ENCODE measurements at regions not wholly inside any gene's neighbourhood (a gene's known extent, or its start where the extent isn't known, plus 50 kb on each side); places are given as distances from the start of the nearest gene placed in this dataset.

DNA sequence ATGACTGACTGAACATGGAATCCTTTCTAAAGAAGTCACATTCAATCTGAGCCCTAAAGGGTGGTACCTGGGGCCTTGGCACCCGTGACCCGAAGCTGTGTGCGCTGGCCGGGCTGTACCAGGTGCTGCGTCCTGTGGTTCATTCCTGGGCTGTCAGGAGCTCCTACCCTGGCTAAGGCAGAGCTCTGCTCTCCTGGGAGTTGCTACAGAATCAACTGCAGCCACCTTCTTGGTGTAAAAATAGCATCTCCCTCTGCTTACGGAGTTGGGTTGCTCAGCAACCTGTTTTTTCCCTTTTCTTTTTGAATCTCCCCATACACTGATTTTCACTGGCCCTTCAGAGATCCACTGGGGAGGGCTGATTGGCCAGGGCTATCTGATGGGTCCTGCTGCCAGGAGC lies 236.6 kb upstream of the PDE10A start:
- Histone ChIP-seq H3K4me3 (ENCODE audit: insufficient read depth, low read length, poor library complexity, severe bottlenecking) (no peak overlapping the region), H3K9me3 (ENCODE audit: insufficient read depth, low read length) (no peaks in the 10 kb centered on the region), H4K20me1 (ENCODE audit: low read depth, low read length) (no peaks in the 10 kb centered on the region), H3K36me3 (ENCODE audit: low read length) (no peaks in the 10 kb centered on the region), H3K9me2 (replicated peaks; ENCODE audit: insufficient read depth, low read length) (no peaks in the 10 kb centered on the region), H3K9ac (ENCODE audit: low read length) (no peak overlapping the region), H3K27ac (ENCODE audit: low read depth, low read length) (no peak overlapping the region), H3F3A (ENCODE audit: insufficient read depth) (no peaks in the 10 kb centered on the region), H2AFZ (ENCODE audit: low read depth, low read length, severe bottlenecking) (no peak overlapping the region), H3K27me3 (ENCODE audit: low read length) (no peaks in the 10 kb centered on the region), H3K4me2 (ENCODE audit: low read depth, low read length, poor library complexity, severe bottlenecking) (no peak overlapping the region), H3K79me2 (ENCODE audit: insufficient read depth, low read length) (no peaks in the 10 kb centered on the region)
- TF ChIP-seq EZH2phosphoT487 (conservative IDR thresholded peaks at IDR 0.05; ENCODE audit: low read length), result no peak
- TF ChIP-seq, protein P1, sequence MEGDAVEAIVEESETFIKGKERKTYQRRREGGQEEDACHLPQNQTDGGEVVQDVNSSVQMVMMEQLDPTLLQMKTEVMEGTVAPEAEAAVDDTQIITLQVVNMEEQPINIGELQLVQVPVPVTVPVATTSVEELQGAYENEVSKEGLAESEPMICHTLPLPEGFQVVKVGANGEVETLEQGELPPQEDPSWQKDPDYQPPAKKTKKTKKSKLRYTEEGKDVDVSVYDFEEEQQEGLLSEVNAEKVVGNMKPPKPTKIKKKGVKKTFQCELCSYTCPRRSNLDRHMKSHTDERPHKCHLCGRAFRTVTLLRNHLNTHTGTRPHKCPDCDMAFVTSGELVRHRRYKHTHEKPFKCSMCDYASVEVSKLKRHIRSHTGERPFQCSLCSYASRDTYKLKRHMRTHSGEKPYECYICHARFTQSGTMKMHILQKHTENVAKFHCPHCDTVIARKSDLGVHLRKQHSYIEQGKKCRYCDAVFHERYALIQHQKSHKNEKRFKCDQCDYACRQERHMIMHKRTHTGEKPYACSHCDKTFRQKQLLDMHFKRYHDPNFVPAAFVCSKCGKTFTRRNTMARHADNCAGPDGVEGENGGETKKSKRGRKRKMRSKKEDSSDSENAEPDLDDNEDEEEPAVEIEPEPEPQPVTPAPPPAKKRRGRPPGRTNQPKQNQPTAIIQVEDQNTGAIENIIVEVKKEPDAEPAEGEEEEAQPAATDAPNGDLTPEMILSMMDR (IDR thresholded peaks at IDR 0.05; ENCODE audit: insufficient read depth, low read length, poor library complexity, severe bottlenecking), result no peak

DNA sequence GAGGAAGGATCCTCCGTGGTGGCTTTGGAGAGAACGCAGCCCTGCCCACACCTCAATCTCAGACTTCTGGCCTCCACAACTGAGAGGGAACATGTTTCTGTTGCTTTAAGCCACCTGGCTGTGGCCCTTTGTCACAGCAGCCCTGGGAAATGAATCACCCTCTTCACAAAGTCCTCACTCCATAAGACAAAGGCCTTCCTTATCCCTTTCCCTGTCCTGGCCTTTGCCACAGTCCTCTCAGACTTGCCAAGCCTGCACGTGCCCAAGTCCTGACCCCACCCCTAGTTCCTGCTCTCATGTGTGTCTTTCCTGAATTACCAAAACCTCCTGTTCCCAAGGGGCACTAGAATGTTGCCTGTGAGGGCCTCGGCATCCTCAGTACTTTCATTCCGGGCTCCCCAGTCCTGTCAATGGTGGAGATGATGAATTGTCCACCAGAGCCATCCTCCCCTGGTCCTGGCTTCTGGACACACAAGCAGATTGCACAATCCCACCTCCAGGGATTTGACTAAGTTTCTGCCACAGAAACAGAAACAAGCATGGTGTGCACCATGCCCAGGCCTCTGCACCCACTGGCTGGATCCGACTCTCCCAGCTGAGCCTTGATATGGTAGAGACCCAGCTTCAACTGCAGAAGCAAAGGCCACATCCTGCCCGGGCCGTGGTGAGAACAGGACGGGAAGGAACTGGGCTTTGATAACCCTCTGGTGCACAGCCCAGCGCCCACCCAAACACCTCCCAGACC lies 232.6 kb upstream of the PDE10A start:
- no peaks in the 10 kb centered on the region for H3K9me3 ChIP-seq (ENCODE audit: insufficient read depth, low read length)
- H3K9ac ChIP-seq (ENCODE audit: low read length), result no peak overlapping the region

DNA sequence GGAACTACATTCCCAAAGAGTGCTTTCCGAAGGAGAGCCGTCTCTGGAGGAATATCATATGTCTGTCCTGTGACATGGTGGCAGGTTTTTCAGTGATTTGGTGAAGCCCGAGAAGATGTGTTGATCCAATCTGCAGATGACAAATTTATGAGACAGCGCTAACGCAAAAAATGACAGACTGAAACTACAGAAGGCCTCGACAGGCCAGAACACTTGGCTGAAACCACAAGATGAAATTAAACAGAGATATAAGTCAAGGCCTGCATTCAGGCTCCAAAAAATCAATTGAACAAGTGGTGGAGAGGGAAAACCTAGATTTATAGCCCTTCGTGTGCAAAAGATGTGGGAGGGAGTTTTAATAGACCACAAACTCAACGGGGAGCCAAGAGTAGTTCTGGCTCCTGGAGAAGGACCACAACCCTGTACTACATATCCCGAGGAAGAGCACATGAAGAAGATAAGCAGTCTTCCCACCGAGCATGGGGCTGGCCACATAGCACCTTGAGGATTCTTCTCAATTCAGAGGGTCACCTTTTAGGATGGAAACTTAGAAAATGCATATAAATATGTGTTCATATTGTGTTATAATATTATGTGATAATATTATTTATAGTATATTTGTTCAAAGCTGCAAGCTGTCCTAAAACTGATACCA lies 231.3 kb upstream of the PDE10A start:
- Histone ChIP-seq H3K27me3 (ENCODE audit: low read length) (no peaks in the 10 kb centered on the region), H3K9ac (ENCODE audit: low read length) (no peak overlapping the region), H3K36me3 (ENCODE audit: low read length) (no peaks in the 10 kb centered on the region), H2AFZ (ENCODE audit: low read depth, low read length, severe bottlenecking) (no peak overlapping the region), H3K4me2 (ENCODE audit: low read depth, low read length, poor library complexity, severe bottlenecking) (no peak overlapping the region), H3K79me2 (ENCODE audit: insufficient read depth, low read length) (no peaks in the 10 kb centered on the region), H3F3A (ENCODE audit: insufficient read depth) (no peaks in the 10 kb centered on the region), H3K9me2 (replicated peaks; ENCODE audit: insufficient read depth, low read length) (no peaks in the 10 kb centered on the region), H3K4me3 (ENCODE audit: insufficient read depth, low read length, poor library complexity, severe bottlenecking) (no peak overlapping the region), H3K27ac (ENCODE audit: low read depth, low read length) (no peak overlapping the region), H4K20me1 (ENCODE audit: low read depth, low read length) (no peaks in the 10 kb centered on the region), H3K9me3 (ENCODE audit: insufficient read depth, low read length) (no peaks in the 10 kb centered on the region)
- no peak for TF ChIP-seq EZH2phosphoT487 (conservative IDR thresholded peaks at IDR 0.05; ENCODE audit: low read length)
- TF ChIP-seq, protein P1 (IDR thresholded peaks at IDR 0.05; ENCODE audit: insufficient read depth, low read length, poor library complexity, severe bottlenecking), result no peak

More for the DNA sequence above, 232.6 kb upstream of the PDE10A start:
- no peaks in the 10 kb centered on the region for H3F3A ChIP-seq (ENCODE audit: insufficient read depth)
- no peaks in the 10 kb centered on the region for H3K27me3 ChIP-seq (ENCODE audit: low read length)
- no peaks in the 10 kb centered on the region for H3K36me3 ChIP-seq (ENCODE audit: low read length)
- H4K20me1 ChIP-seq (ENCODE audit: low read depth, low read length), result no peaks in the 10 kb centered on the region
- H3K27ac ChIP-seq (ENCODE audit: low read depth, low read length), result no peak overlapping the region
- no peaks in the 10 kb centered on the region for H3K9me2 ChIP-seq (replicated peaks; ENCODE audit: insufficient read depth, low read length)
- no peak overlapping the region for H3K4me2 ChIP-seq (ENCODE audit: low read depth, low read length, poor library complexity, severe bottlenecking)
- no peak for TF ChIP-seq EZH2phosphoT487 (conservative IDR thresholded peaks at IDR 0.05; ENCODE audit: low read length)
- no peaks in the 10 kb centered on the region for H3K79me2 ChIP-seq (ENCODE audit: insufficient read depth, low read length)
- H2AFZ ChIP-seq (ENCODE audit: low read depth, low read length, severe bottlenecking), result no peak overlapping the region
- H3K4me3 ChIP-seq (ENCODE audit: insufficient read depth, low read length, poor library complexity, severe bottlenecking), result no peak overlapping the region

DNA sequence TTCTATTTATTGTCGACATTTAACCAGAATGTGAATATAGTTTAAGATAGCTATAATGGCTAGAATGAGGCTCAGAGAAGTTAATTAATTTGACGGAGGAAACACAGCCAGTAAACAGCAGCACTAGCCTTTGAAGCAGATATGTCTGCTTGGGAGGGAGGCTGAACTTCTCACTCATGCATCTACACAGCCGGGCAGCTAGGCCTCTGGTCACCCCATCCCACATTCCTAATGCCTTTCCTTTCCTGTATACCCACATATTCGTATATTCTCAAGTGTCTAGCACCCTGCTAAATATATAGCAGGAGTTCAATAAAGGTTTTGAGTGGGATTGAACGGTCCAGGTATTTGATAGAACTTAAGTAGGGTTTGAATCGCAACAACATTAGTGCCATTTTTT lies 230.4 kb upstream of the PDE10A start:
- Histone ChIP-seq H3F3A (ENCODE audit: insufficient read depth) (no peaks in the 10 kb centered on the region), H3K4me3 (ENCODE audit: insufficient read depth, low read length, poor library complexity, severe bottlenecking) (no peak overlapping the region), H4K20me1 (ENCODE audit: low read depth, low read length) (no peaks in the 10 kb centered on the region), H3K27ac (ENCODE audit: low read depth, low read length) (no peak overlapping the region), H3K36me3 (ENCODE audit: low read length) (no peaks in the 10 kb centered on the region), H3K79me2 (ENCODE audit: insufficient read depth, low read length) (no peaks in the 10 kb centered on the region), H3K9ac (ENCODE audit: low read length) (no peak overlapping the region), H3K9me3 (ENCODE audit: insufficient read depth, low read length) (no peaks in the 10 kb centered on the region), H3K9me2 (replicated peaks; ENCODE audit: insufficient read depth, low read length) (no peaks in the 10 kb centered on the region), H3K4me2 (ENCODE audit: low read depth, low read length, poor library complexity, severe bottlenecking) (no peak overlapping the region), H2AFZ (ENCODE audit: low read depth, low read length, severe bottlenecking) (no peak overlapping the region), H3K27me3 (ENCODE audit: low read length) (no peaks in the 10 kb centered on the region)
- TF ChIP-seq EZH2phosphoT487 (conservative IDR thresholded peaks at IDR 0.05; ENCODE audit: low read length), result no peak
- TF ChIP-seq, protein P1 (IDR thresholded peaks at IDR 0.05; ENCODE audit: insufficient read depth, low read length, poor library complexity, severe bottlenecking), result no peak

All from SU-DHL-6 (cell line).